ENCODE measurements at regions not wholly inside any gene's neighbourhood (a gene's known extent, or its start where the extent isn't known, plus 50 kb on each side); places are given as distances from the start of the nearest gene placed in this dataset.

DNA sequence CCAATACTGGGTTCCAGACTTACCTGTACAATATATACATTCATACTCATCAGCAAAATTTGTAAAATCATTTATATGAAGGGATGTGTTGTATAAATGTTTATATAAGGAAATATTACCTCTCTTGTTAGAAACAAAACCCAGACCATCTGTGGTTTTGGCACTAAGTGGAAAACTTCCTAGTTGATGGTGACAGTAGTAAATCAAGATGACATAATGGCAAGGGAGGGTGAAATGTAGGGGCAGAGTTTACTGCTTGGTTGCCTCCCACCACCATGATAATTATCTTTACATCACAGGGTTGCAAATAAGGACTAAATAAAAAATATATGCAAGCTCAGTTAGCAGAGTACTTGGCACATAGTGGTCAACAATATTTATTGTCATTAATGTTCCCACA, 365.3 kb upstream of the TEX13C start:
- FAIRE-seq (no peak), DNase-seq (ENCODE audit: insufficient read length, low spot score) (no peak)
- TF ChIP-seq, protein P1, sequence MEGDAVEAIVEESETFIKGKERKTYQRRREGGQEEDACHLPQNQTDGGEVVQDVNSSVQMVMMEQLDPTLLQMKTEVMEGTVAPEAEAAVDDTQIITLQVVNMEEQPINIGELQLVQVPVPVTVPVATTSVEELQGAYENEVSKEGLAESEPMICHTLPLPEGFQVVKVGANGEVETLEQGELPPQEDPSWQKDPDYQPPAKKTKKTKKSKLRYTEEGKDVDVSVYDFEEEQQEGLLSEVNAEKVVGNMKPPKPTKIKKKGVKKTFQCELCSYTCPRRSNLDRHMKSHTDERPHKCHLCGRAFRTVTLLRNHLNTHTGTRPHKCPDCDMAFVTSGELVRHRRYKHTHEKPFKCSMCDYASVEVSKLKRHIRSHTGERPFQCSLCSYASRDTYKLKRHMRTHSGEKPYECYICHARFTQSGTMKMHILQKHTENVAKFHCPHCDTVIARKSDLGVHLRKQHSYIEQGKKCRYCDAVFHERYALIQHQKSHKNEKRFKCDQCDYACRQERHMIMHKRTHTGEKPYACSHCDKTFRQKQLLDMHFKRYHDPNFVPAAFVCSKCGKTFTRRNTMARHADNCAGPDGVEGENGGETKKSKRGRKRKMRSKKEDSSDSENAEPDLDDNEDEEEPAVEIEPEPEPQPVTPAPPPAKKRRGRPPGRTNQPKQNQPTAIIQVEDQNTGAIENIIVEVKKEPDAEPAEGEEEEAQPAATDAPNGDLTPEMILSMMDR (IDR thresholded peaks at IDR 0.05; ENCODE audit: insufficient read depth, missing control alignments) = no peak

DNA sequence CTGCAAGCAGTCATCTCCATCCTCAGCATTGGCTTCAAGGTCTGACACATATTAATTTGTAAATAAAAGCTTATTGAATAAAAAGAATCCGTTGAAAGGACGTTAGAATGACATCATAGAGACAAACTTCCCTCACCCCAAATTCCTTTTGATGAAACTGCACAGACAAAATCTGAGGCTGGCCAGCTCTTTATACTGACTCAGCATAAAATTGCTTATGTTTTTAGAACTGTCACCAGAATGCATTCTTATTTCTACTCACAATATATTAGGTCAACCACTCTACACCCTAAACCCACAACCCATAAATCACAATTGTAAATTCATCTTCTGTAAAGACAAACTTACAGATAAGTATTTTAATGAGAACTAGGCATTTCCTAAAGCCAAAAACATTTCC, 359.2 kb upstream of the TEX13C start:
- no peak for FAIRE-seq
- TF ChIP-seq, protein P1 (IDR thresholded peaks at IDR 0.05; ENCODE audit: insufficient read depth, missing control alignments) = no peak
- no peak for DNase-seq (ENCODE audit: insufficient read length, low spot score)

GRCh38 chrX:124963717-124964116, 356.0 kb upstream of the TEX13C start, which contains the start of gene TENM1:
TENM1 (minus strand) TSS chrX:124963817.
- FAIRE-seq (no peak), DNase-seq (ENCODE audit: insufficient read length, low spot score) (no peak)
- TF ChIP-seq, protein P1 (IDR thresholded peaks at IDR 0.05; ENCODE audit: insufficient read depth, missing control alignments) = no peak

GRCh38 chrX:124975456-124975855, 344.2 kb upstream of the TEX13C start:
- FAIRE-seq (no peak), DNase-seq (ENCODE audit: insufficient read length, low spot score) (no peak)
- TF ChIP-seq, protein P1 (IDR thresholded peaks at IDR 0.05; ENCODE audit: insufficient read depth, missing control alignments) = no peak

DNA sequence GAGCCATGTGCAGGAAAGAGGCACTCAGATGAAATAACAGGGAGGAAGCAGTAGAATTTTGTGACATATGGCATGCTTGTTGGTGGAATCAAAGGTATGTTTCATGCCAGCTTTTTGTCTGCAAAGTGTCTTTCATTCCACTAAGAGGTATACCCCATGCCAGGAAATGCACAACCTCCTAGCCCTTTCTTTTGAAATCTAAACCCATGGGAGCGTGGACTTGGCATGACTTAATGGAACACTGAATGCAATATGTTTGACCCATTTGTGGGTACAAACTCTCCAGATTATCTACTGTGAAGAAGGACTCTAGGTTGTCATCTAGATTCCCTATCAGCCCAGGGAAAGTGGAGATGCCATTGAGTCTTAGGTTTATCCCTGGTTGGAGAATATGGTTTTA, 338.3 kb upstream of the TEX13C start:
- TF ChIP-seq, protein P1 (IDR thresholded peaks at IDR 0.05; ENCODE audit: insufficient read depth, missing control alignments) = no peak
- DNase-seq (ENCODE audit: insufficient read length, low spot score) (no peak), FAIRE-seq (no peak)

- no peak for DNase-seq (ENCODE audit: insufficient read length, low spot score)
- TF ChIP-seq, protein P1 (IDR thresholded peaks at IDR 0.05; ENCODE audit: insufficient read depth, missing control alignments) = no peak
- FAIRE-seq = no peak
These were observed 335.4 kb upstream of the TEX13C start for GRCh38 chrX:124984140-124984813.

- DNase-seq (ENCODE audit: insufficient read length, low spot score) (no peak), FAIRE-seq (no peak)
- TF ChIP-seq, protein P1 (IDR thresholded peaks at IDR 0.05; ENCODE audit: insufficient read depth, missing control alignments) = no peak
These were observed 333.4 kb upstream of the TEX13C start for GRCh38 chrX:124986284-124986683.

Measured in D721Med (cell line).